ENCODE measurements at regions not wholly inside any gene's neighbourhood (a gene's known extent, or its start where the extent isn't known, plus 50 kb on each side); places are given as distances from the start of the nearest gene placed in this dataset.

- no peak for DNase-seq
- in situ Hi-C loops (cut with HindIII; ENCODE audit: low pct_ligation_motif_present, low sequenced_read_pairs) = no loop called here
- no peak for TF ChIP-seq CTCF (IDR thresholded peaks at IDR 0.05; ENCODE audit: low read depth, low read length, missing control alignments)
- Histone ChIP-seq H3K36me3 (replicated peaks) (no peaks in the 10 kb centered on the region), H3K4me3 (ENCODE audit: low read depth, low read length) (no peak overlapping the region), H3K27me3 (replicated peaks) (no peaks in the 10 kb centered on the region), H3K27ac (no peak overlapping the region)
Measured at GRCh38 chr4:126174627-126175026, 859.9 kb downstream of the FAT4 start.

- TF ChIP-seq CTCF (IDR thresholded peaks at IDR 0.05; ENCODE audit: low read depth, low read length, missing control alignments) = no peak
- in situ Hi-C loops (cut with HindIII; ENCODE audit: low pct_ligation_motif_present, low sequenced_read_pairs) = no loop called here
- H3K36me3 ChIP-seq (replicated peaks) = no peaks in the 10 kb centered on the region
- H3K4me3 ChIP-seq (ENCODE audit: low read depth, low read length) = no peak overlapping the region
- H3K27ac ChIP-seq = no peak overlapping the region
- H3K27me3 ChIP-seq (replicated peaks) = no peaks in the 10 kb centered on the region
- no peak for DNase-seq
Measured at GRCh38 chr4:126180642-126181041, 865.9 kb downstream of the FAT4 start.

GRCh38 chr4:126182336-126182735 is 867.6 kb downstream of the FAT4 start:
- Histone ChIP-seq H3K36me3 (replicated peaks) (no peaks in the 10 kb centered on the region), H3K27ac (no peak overlapping the region), H3K27me3 (replicated peaks) (no peaks in the 10 kb centered on the region), H3K4me3 (ENCODE audit: low read depth, low read length) (no peak overlapping the region)
- no peak for TF ChIP-seq CTCF (IDR thresholded peaks at IDR 0.05; ENCODE audit: low read depth, low read length, missing control alignments)
- in situ Hi-C loops (cut with HindIII; ENCODE audit: low pct_ligation_motif_present, low sequenced_read_pairs) = no loop called here
- no peak for DNase-seq

- Histone ChIP-seq H3K36me3 (replicated peaks) (no peaks in the 10 kb centered on the region), H3K4me3 (ENCODE audit: low read depth, low read length) (no peak overlapping the region), H3K27me3 (replicated peaks) (no peaks in the 10 kb centered on the region), H3K27ac (no peak overlapping the region)
- TF ChIP-seq CTCF (IDR thresholded peaks at IDR 0.05; ENCODE audit: low read depth, low read length, missing control alignments) = no peak
- in situ Hi-C loops (cut with HindIII; ENCODE audit: low pct_ligation_motif_present, low sequenced_read_pairs) = no loop called here
- DNase-seq = no peak
Measured at GRCh38 chr4:126182786-126183185, 868.0 kb downstream of the FAT4 start.

GRCh38 chr4:126183206-126183605 is 868.5 kb downstream of the FAT4 start:
- DNase-seq = no peak
- in situ Hi-C loops (cut with HindIII; ENCODE audit: low pct_ligation_motif_present, low sequenced_read_pairs) = no loop called here

More at GRCh38 chr4:126183206-126183605, 868.5 kb downstream of the FAT4 start:
- Histone ChIP-seq H3K27ac (no peak overlapping the region), H3K36me3 (replicated peaks) (no peaks in the 10 kb centered on the region), H3K4me3 (ENCODE audit: low read depth, low read length) (no peak overlapping the region), H3K27me3 (replicated peaks) (no peaks in the 10 kb centered on the region)
- TF ChIP-seq CTCF (IDR thresholded peaks at IDR 0.05; ENCODE audit: low read depth, low read length, missing control alignments) = no peak
